DMS153 treated with DMSO at 0.1 percent for 48 hours (cell line): ENCODE measurements at regions not wholly inside any gene's neighbourhood (a gene's known extent, or its start where the extent isn't known, plus 50 kb on each side); places are given as distances from the start of the nearest gene placed in this dataset.

Experiments used
- DNase-seq: peaks from one replicate; lab custom pipeline; 2025; ENCODE audit not compliant: unreplicated experiment; lab: John Stamatoyannopoulos, UW

- no peak for DNase-seq
These were observed 178.0 kb downstream of the YIPF5 start for GRCh38 chr5:143992496-143992895.

- DNase-seq, result no peak
These were observed 167.6 kb downstream of the YIPF5 start for GRCh38 chr5:144002876-144003275.

- no peak for DNase-seq
These were observed 166.8 kb downstream of the YIPF5 start for GRCh38 chr5:144003636-144004035.

GRCh38 chr5:144004146-144004545 lies 166.3 kb downstream of the YIPF5 start:
- no peak for DNase-seq

GRCh38 chr5:144004751-144005150 lies 165.7 kb downstream of the YIPF5 start:
- DNase-seq, result no peak

GRCh38 chr5:144009116-144009515 lies 161.3 kb downstream of the YIPF5 start:
- no peak for DNase-seq

- DNase-seq, result no peak
These were observed 159.1 kb downstream of the YIPF5 start for GRCh38 chr5:144011388-144011787.

GRCh38 chr5:144013816-144014215 lies 156.6 kb downstream of the YIPF5 start:
- no peak for DNase-seq

GRCh38 chr5:144015961-144016360 lies 154.5 kb downstream of the YIPF5 start:
- peak; percentile 17 for DNase-seq

GRCh38 chr5:144017119-144017518 lies 153.3 kb downstream of the YIPF5 start:
- DNase-seq, result no peak

GRCh38 chr5:144017631-144018030 lies 152.8 kb downstream of the YIPF5 start:
- no peak for DNase-seq

- no peak for DNase-seq
These were observed 146.4 kb downstream of the YIPF5 start for GRCh38 chr5:144024090-144024489.

- no peak for DNase-seq
These were observed 145.9 kb downstream of the YIPF5 start for GRCh38 chr5:144024545-144024944.

- DNase-seq, result no peak
These were observed 144.2 kb downstream of the YIPF5 start for GRCh38 chr5:144026286-144026685.

GRCh38 chr5:144028058-144028457 lies 142.4 kb downstream of the YIPF5 start:
- no peak for DNase-seq

- DNase-seq, result peak; percentile 53
These were observed 141.8 kb downstream of the YIPF5 start for GRCh38 chr5:144028636-144029035.

- no peak for DNase-seq
These were observed 139.6 kb downstream of the YIPF5 start for GRCh38 chr5:144030904-144031303.

- DNase-seq, result peak; percentile 8
These were observed 138.1 kb downstream of the YIPF5 start for GRCh38 chr5:144032375-144032774.

GRCh38 chr5:144033486-144033885 lies 137.0 kb downstream of the YIPF5 start:
- no peak for DNase-seq

GRCh38 chr5:144035046-144035740 lies 135.3 kb downstream of the YIPF5 start:
- no peak for DNase-seq

- DNase-seq, result no peak
These were observed 134.0 kb downstream of the YIPF5 start for GRCh38 chr5:144036476-144036875.

- DNase-seq, result no peak
These were observed 129.7 kb downstream of the YIPF5 start for GRCh38 chr5:144040615-144041305.

- DNase-seq, result no peak
These were observed 128.3 kb downstream of the YIPF5 start for GRCh38 chr5:144042156-144042555.
